CD4-positive, CD25-positive, alpha-beta regulatory T cell (primary cell): ENCODE measurements at regions not wholly inside any gene's neighbourhood (a gene's known extent, or its start where the extent isn't known, plus 50 kb on each side); places are given as distances from the start of the nearest gene placed in this dataset.
"Not testable (repeated sequence)": the region's sequence is repeated elsewhere in the genome, so short reads cannot be mapped to it uniquely, and the experiment has no call there.

Source experiments
- ATAC-seq, 2 donors: fragments of 150-1000 bp; cut with Tn5 transposase; one replicate each; pipeline ENCODE4 v1.10.0; 2021; ENCODE audit warnings: low read depth in 2 of 2, moderate number of reproducible peaks in 2 of 2, moderate library complexity in 1 of 2
- DNase-seq, 3 donors: peaks; one replicate each; pipeline versions ENCODE4 v3.0.0 to v3.0.0-alpha.2; 2012 to 2022; ENCODE audit warnings: mixed read lengths in 1 of 3
- H3K27ac ChIP-seq: one replicate; pipeline ENCODE4 v1.7.0; 2013; ENCODE audit warnings: mild to moderate bottlenecking, low read length; ENCODE audit not compliant: insufficient read depth, poor library complexity, severe bottlenecking
- H3K27me3 ChIP-seq: one replicate; pipeline ENCODE4 v1.7.0; 2013; ENCODE audit warnings: low read length; ENCODE audit not compliant: control insufficient read depth, insufficient read depth
- H3K36me3 ChIP-seq: one replicate; pipeline ENCODE4 v1.7.0; 2013; ENCODE audit warnings: mild to moderate bottlenecking, low read length, moderate library complexity; ENCODE audit not compliant: control insufficient read depth, insufficient read depth
- H3K4me1 ChIP-seq: 2 replicates; pipeline ENCODE4 v1.7.0; 2013; ENCODE audit warnings: mild to moderate bottlenecking, low read length; ENCODE audit not compliant: insufficient read depth, control insufficient read depth, poor library complexity, severe bottlenecking
- H3K4me3 ChIP-seq: one replicate; pipeline ENCODE4 v1.7.0; 2013; ENCODE audit warnings: low read depth, mild to moderate bottlenecking, low read length, moderate library complexity
- H3K9me3 ChIP-seq, 2 experiments: 1 replicate in 1 of 2; 2 replicates in 1 of 2; pipeline ENCODE4 v1.7.0; 2013; ENCODE audit warnings: low read length in 2 of 2, mild to moderate bottlenecking in 1 of 2, moderate library complexity in 1 of 2; ENCODE audit not compliant: control insufficient read depth in 2 of 2
- H3K27ac Mint-ChIP-seq, 3 donors: one replicate each; pipeline ENCODE4 v1.8.0; 2020 to 2022; ENCODE audit warnings: mild to moderate bottlenecking in 3 of 3, mixed read lengths in 3 of 3, moderate library complexity in 2 of 3
- H3K27me3 Mint-ChIP-seq: one replicate; pipeline ENCODE4 v1.8.0; 2022; ENCODE audit warnings: mild to moderate bottlenecking, mixed read lengths
- H3K36me3 Mint-ChIP-seq: one replicate; pipeline ENCODE4 v1.8.0; 2020; ENCODE audit warnings: mixed read lengths
- H3K4me1 Mint-ChIP-seq, 4 donors: one replicate each; pipeline ENCODE4 v1.8.0; 2020 to 2022; ENCODE audit warnings: mixed read lengths in 4 of 4, mild to moderate bottlenecking in 1 of 4
- H3K4me3 Mint-ChIP-seq, 4 donors: one replicate each; pipeline ENCODE4 v1.8.0; 2020 to 2022; ENCODE audit warnings: mild to moderate bottlenecking in 4 of 4, mixed read lengths in 4 of 4, moderate library complexity in 3 of 4
- H3K9me3 Mint-ChIP-seq, 7 donors: one replicate each; pipeline ENCODE4 v1.8.0; 2020 to 2022; ENCODE audit warnings: mixed read lengths in 7 of 7, mild to moderate bottlenecking in 3 of 7, moderate library complexity in 2 of 7

- H3K4me3 Mint-ChIP-seq, result no peak overlapping the region
- no peak overlapping the region for H3K27ac ChIP-seq
- no peaks in the 10 kb centered on the region for H3K27me3 Mint-ChIP-seq
- peaks cover 0 to 4% of the 10 kb centered on the region in 2 experiments for H3K9me3 ChIP-seq
- DNase-seq (no peak), ATAC-seq (no peak)
- H3K4me1 Mint-ChIP-seq, result no peaks in the 10 kb centered on the region
- H3K36me3 Mint-ChIP-seq, result no peaks in the 10 kb centered on the region
- no peaks in the 10 kb centered on the region for H3K36me3 ChIP-seq
- no peak overlapping the region for H3K27ac Mint-ChIP-seq
- no peaks in the 10 kb centered on the region for H3K4me1 ChIP-seq
- no peak overlapping the region for H3K4me3 ChIP-seq
- peaks cover 0 to 12% (median 4%) of the 10 kb centered on the region in 7 donors for H3K9me3 Mint-ChIP-seq
- H3K27me3 ChIP-seq, result no peaks in the 10 kb centered on the region
Observed at GRCh38 chr5:3157214-3157613, 405.7 kb upstream of the IRX2 start.

GRCh38 chr5:3155717-3156116 is 404.2 kb upstream of the IRX2 start:
- Mint-ChIP-seq H3K9me3 (peaks cover 0 to 11% (median 6%) of the 10 kb centered on the region in 7 donors), H3K27ac (no peak overlapping the region), H3K4me3 (no peak overlapping the region), H3K27me3 (no peaks in the 10 kb centered on the region), H3K4me1 (no peaks in the 10 kb centered on the region), H3K36me3 (no peaks in the 10 kb centered on the region)
- peaks cover 2 to 4% of the 10 kb centered on the region in 2 experiments for H3K9me3 ChIP-seq
- H3K4me1 ChIP-seq, result no peaks in the 10 kb centered on the region
- no peaks in the 10 kb centered on the region for H3K36me3 ChIP-seq
- no peak overlapping the region for H3K4me3 ChIP-seq
- H3K27ac ChIP-seq, result no peak overlapping the region
- DNase-seq (no peak), ATAC-seq (no peak)
- no peaks in the 10 kb centered on the region for H3K27me3 ChIP-seq

DNA sequence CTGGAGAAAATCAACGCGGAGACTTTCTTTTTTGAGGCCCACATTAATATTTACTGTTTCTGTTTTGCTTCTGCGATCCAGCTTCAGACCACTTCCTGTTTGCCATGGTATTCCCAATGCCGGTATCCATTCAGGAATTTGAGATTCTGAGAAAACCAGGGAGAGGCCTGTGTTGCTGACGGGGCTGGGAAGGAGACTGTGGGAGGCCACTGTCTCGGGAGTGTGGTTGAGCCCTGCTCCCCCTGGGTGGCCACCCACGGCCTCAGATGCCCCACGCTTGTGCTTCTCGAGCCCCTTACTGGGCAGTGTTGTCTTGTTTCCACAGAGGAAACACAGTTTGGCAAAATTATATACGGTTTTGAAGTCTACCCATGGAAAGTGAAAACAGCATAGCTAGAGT is 403.6 kb upstream of the IRX2 start:
- H3K27me3 Mint-ChIP-seq, result no peaks in the 10 kb centered on the region
- DNase-seq, result no peak

GRCh38 chr5:3153906-3154305 is 402.4 kb upstream of the IRX2 start:
- H3K4me3 ChIP-seq, result no peak overlapping the region
- Mint-ChIP-seq H3K36me3 (no peaks in the 10 kb centered on the region), H3K27ac (no peak overlapping the region), H3K9me3 (peaks cover 0 to 12% (median 6%) of the 10 kb centered on the region in 7 donors), H3K27me3 (no peaks in the 10 kb centered on the region), H3K4me1 (no peaks in the 10 kb centered on the region), H3K4me3 (no peak overlapping the region)
- ATAC-seq (no peak), DNase-seq (no peak)
- no peaks in the 10 kb centered on the region for H3K36me3 ChIP-seq
- peaks cover 0 to 2% of the 10 kb centered on the region in 2 experiments for H3K9me3 ChIP-seq
- no peaks in the 10 kb centered on the region for H3K4me1 ChIP-seq
- no peak overlapping the region for H3K27ac ChIP-seq
- no peaks in the 10 kb centered on the region for H3K27me3 ChIP-seq

More for the DNA sequence above, 403.6 kb upstream of the IRX2 start:
- Histone ChIP-seq H3K4me3 (no peak overlapping the region), H3K9me3 (peaks cover 2 to 4% of the 10 kb centered on the region in 2 experiments), H3K36me3 (no peaks in the 10 kb centered on the region), H3K27me3 (no peaks in the 10 kb centered on the region), H3K4me1 (no peaks in the 10 kb centered on the region), H3K27ac (no peak overlapping the region)
- H3K36me3 Mint-ChIP-seq, result no peaks in the 10 kb centered on the region
- H3K9me3 Mint-ChIP-seq, result peaks cover 0 to 12% (median 5%) of the 10 kb centered on the region in 7 donors
- H3K4me1 Mint-ChIP-seq, result no peaks in the 10 kb centered on the region
- H3K27ac Mint-ChIP-seq, result no peak overlapping the region
- H3K4me3 Mint-ChIP-seq, result no peak overlapping the region
- no peak for ATAC-seq

DNA sequence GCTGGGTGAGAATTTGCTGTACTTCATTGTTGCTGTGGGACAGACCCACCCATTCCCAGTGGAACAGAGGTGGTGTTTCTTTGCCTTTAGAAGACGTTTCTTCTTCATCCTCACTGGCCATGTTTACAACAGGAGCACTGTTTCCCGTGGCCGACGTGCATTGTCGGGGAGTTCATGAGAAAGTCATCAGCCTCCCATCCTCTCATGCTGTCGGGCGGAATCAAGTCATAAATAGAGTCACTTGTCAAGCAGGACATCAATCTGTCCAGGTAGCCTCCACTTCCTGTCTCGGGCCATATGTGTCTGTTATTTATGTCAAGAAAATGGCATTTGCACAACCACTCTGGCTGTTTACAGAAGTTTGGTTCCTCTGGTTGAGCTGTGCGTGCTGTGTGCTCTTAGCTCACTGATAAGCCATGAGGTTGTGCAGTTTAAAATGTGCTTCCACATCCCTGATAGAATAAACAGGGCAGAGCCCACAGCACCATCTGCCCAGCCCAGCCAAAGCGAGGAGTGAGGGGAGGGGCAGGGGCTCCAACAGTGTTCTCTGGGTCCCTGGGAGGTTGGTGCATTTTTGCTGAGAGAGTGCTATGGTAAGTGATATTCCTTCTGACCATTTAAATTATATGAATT is 401.9 kb upstream of the IRX2 start:
- no peak for DNase-seq
- Mint-ChIP-seq H3K27ac (no peak overlapping the region), H3K27me3 (no peaks in the 10 kb centered on the region), H3K4me1 (no peaks in the 10 kb centered on the region), H3K4me3 (no peak overlapping the region), H3K36me3 (no peaks in the 10 kb centered on the region), H3K9me3 (peaks cover 0 to 12% (median 6%) of the 10 kb centered on the region in 7 donors)
- no peak for ATAC-seq
- H3K4me3 ChIP-seq, result no peak overlapping the region
- no peaks in the 10 kb centered on the region for H3K36me3 ChIP-seq
- no peaks in the 10 kb centered on the region for H3K27me3 ChIP-seq
- no peaks in the 10 kb centered on the region for H3K4me1 ChIP-seq
- H3K9me3 ChIP-seq, result peaks cover 0 to 2% of the 10 kb centered on the region in 2 experiments
- H3K27ac ChIP-seq, result no peak overlapping the region

DNA sequence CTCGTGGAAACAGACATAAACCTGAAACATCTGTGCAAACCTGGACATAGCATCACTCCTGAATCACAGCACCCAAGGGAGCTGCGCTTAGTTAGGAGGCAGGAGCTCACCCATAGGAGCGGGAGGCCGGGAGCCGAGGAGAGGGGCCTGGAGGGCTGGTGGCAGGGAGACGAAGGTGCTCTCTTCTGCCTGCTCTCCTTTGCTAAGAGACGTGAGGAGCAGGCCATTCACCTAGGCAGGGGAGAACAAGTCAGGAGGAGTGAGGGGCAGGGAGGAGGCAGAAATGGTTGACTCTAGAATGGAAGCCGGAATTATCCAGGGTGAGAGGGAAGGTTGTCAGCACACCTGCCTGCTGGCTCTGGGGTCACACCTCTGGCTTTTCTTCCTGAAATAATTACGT is 398.4 kb upstream of the IRX2 start:
- no peaks in the 10 kb centered on the region for H3K36me3 Mint-ChIP-seq
- no peak for DNase-seq

DNA sequence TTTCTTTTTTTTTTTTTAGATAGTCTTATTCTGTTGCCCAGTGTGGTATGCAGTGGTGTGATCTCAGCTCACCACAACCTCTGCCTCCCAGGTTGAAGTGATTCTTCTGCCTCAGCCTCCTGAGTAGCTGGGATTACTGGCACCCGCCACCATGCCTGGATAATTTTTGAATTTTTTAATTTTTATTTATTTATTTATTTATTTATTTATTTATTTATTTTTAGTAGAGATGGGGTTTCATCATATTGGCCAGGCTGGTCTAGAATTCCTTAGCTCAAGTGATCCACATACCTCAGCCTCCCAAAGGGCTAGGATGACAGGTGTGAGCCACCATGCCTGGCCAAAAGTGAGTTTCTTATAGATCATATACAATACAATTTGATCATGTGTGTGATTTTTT is 395.9 kb upstream of the IRX2 start:
- not testable (repeated sequence) for H3K27ac ChIP-seq, H3K27me3 ChIP-seq, H3K27me3 Mint-ChIP-seq, DNase-seq, H3K4me3 ChIP-seq, H3K36me3 ChIP-seq, H3K4me1 ChIP-seq, ATAC-seq, H3K4me1 Mint-ChIP-seq, H3K36me3 Mint-ChIP-seq, H3K4me3 Mint-ChIP-seq, H3K27ac Mint-ChIP-seq, H3K9me3 ChIP-seq
- H3K9me3 Mint-ChIP-seq, result peaks cover 3 to 16% (median 6%) of the 10 kb centered on the region in 7 donors

More for the DNA sequence above, 398.4 kb upstream of the IRX2 start:
- Mint-ChIP-seq H3K9me3 (peaks cover under 1 to 11% (median 3%) of the 10 kb centered on the region in 7 donors), H3K4me1 (no peaks in the 10 kb centered on the region), H3K27ac (no peak overlapping the region), H3K27me3 (no peaks in the 10 kb centered on the region), H3K4me3 (no peak overlapping the region)
- no peak overlapping the region for H3K27ac ChIP-seq
- peaks cover 0 to 2% of the 10 kb centered on the region in 2 experiments for H3K9me3 ChIP-seq
- H3K36me3 ChIP-seq, result no peaks in the 10 kb centered on the region
- no peaks in the 10 kb centered on the region for H3K4me1 ChIP-seq
- H3K27me3 ChIP-seq, result no peaks in the 10 kb centered on the region
- ATAC-seq, result no peak
- H3K4me3 ChIP-seq, result no peak overlapping the region

DNA sequence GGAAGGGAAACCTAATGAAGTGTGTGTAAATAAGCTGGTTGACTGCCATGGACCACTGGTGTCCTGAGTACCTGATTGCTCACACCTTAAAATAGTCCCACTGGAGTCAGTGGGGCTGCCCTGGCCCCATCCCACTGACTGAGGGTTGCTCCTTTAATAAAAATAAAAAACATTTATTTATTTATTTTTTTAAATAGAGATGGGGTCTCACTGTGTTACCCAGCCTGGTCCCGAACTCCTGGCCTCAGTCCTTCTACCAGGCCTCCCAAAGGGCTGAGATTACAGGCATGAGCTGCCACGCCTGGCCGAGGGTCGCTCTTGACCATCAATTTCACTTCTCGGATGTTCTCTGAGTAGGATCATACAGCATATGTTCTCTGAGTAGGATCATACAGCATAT is 394.2 kb upstream of the IRX2 start:
- DNase-seq (no peak), ATAC-seq (no peak)
- H3K27me3 ChIP-seq, result no peaks in the 10 kb centered on the region
- no peaks in the 10 kb centered on the region for H3K9me3 ChIP-seq
- H3K27me3 Mint-ChIP-seq, result no peaks in the 10 kb centered on the region
- no peaks in the 10 kb centered on the region for H3K4me1 Mint-ChIP-seq
- no peak overlapping the region for H3K27ac ChIP-seq
- no peaks in the 10 kb centered on the region for H3K36me3 ChIP-seq
- H3K36me3 Mint-ChIP-seq, result no peaks in the 10 kb centered on the region
- H3K27ac Mint-ChIP-seq, result no peak overlapping the region
- peaks cover 2 to 16% (median 6%) of the 10 kb centered on the region in 7 donors for H3K9me3 Mint-ChIP-seq
- H3K4me3 Mint-ChIP-seq, result no peak overlapping the region
- H3K4me3 ChIP-seq, result no peak overlapping the region
- no peaks in the 10 kb centered on the region for H3K4me1 ChIP-seq
